ENCODE measurements at regions not wholly inside any gene's neighbourhood (a gene's known extent, or its start where the extent isn't known, plus 50 kb on each side); places are given as distances from the start of the nearest gene placed in this dataset.

GRCh38 chr10:128364631-128365030 lies 238.4 kb upstream of the MKI67 start:
- in situ Hi-C loops (cut with MboI; ENCODE audit: low sequenced_read_pairs, unreplicated experiment) = no loop called here
- no peak for TF ChIP-seq CTCF (IDR thresholded peaks at IDR 0.05; ENCODE audit: borderline replicate concordance, control extremely low read depth, extremely low read depth, insufficient read depth, missing control alignments)
- DNase-seq (ENCODE audit: low spot score) = no peak

GRCh38 chr10:128365156-128365725 lies 239.0 kb upstream of the MKI67 start:
- in situ Hi-C loops (cut with MboI; ENCODE audit: low sequenced_read_pairs, unreplicated experiment) = no loop called here
- no peak for DNase-seq (ENCODE audit: low spot score)
- no peak for TF ChIP-seq CTCF (IDR thresholded peaks at IDR 0.05; ENCODE audit: borderline replicate concordance, control extremely low read depth, extremely low read depth, insufficient read depth, missing control alignments)

GRCh38 chr10:128367807-128368206 lies 241.6 kb upstream of the MKI67 start:
- DNase-seq (ENCODE audit: low spot score) = no peak
- in situ Hi-C loops (cut with MboI; ENCODE audit: low sequenced_read_pairs, unreplicated experiment) = no loop called here
- TF ChIP-seq CTCF (IDR thresholded peaks at IDR 0.05; ENCODE audit: borderline replicate concordance, control extremely low read depth, extremely low read depth, insufficient read depth, missing control alignments) = no peak

- DNase-seq (ENCODE audit: low spot score) = no peak
- in situ Hi-C loops (cut with MboI; ENCODE audit: low sequenced_read_pairs, unreplicated experiment) = no loop called here
- no peak for TF ChIP-seq CTCF (IDR thresholded peaks at IDR 0.05; ENCODE audit: borderline replicate concordance, control extremely low read depth, extremely low read depth, insufficient read depth, missing control alignments)
Measured at GRCh38 chr10:128369101-128369650, 243.0 kb upstream of the MKI67 start.

GRCh38 chr10:128373071-128373749 lies 247.0 kb upstream of the MKI67 start:
- DNase-seq (ENCODE audit: low spot score) = peak; percentile 50
- TF ChIP-seq CTCF (IDR thresholded peaks at IDR 0.05; ENCODE audit: borderline replicate concordance, control extremely low read depth, extremely low read depth, insufficient read depth, missing control alignments) = no peak
- in situ Hi-C loops (cut with MboI; ENCODE audit: low sequenced_read_pairs, unreplicated experiment) = no loop called here

- DNase-seq (ENCODE audit: low spot score) = no peak
- no peak for TF ChIP-seq CTCF (IDR thresholded peaks at IDR 0.05; ENCODE audit: borderline replicate concordance, control extremely low read depth, extremely low read depth, insufficient read depth, missing control alignments)
- in situ Hi-C loops (cut with MboI; ENCODE audit: low sequenced_read_pairs, unreplicated experiment) = no loop called here
Measured at GRCh38 chr10:128373831-128374230, 247.6 kb upstream of the MKI67 start.
